Neuron (in vitro differentiated cells): ENCODE measurements at regions not wholly inside any gene's neighbourhood (a gene's known extent, or its start where the extent isn't known, plus 50 kb on each side); places are given as distances from the start of the nearest gene placed in this dataset.
"Not testable (repeated sequence)": the region's sequence is repeated elsewhere in the genome, so short reads cannot be mapped to it uniquely, and the experiment has no call there.

Experiments used
- H2AFZ ChIP-seq: one replicate; pipeline ENCODE4 v1.6.1; 2013; ENCODE audit warnings: low read depth, mild to moderate bottlenecking, inconsistent platforms, low read length, moderate library complexity
- H3K27me3 ChIP-seq: one replicate; pipeline ENCODE4 v1.6.1; 2013; ENCODE audit warnings: low read length; ENCODE audit not compliant: insufficient read depth
- H3K36me3 ChIP-seq: one replicate; pipeline ENCODE4 v1.6.1; 2013; ENCODE audit warnings: low read length; ENCODE audit not compliant: insufficient read depth
- H3K4me1 ChIP-seq: one replicate; pipeline ENCODE4 v1.6.1; 2013; ENCODE audit warnings: low read length; ENCODE audit not compliant: insufficient read depth
- H3K4me3 ChIP-seq: 2 replicates; pipeline ENCODE4 v1.5.1; 2013; ENCODE audit warnings: mild to moderate bottlenecking, low read length, moderate library complexity
- H3K9me3 ChIP-seq: one replicate; pipeline ENCODE4 v1.6.1; 2013; ENCODE audit warnings: low read length

GRCh38 chr14:23877111-23877510 lies 76.5 kb upstream of the DHRS4 start:
- Histone ChIP-seq H3K4me1 (peaks cover 2% of the 10 kb centered on the region), H3K4me3 (no peak overlapping the region), H3K9me3 (no peaks in the 10 kb centered on the region)

GRCh38 chr14:23877538-23878180 lies 75.9 kb upstream of the DHRS4 start:
- H3K4me3 ChIP-seq: no peak overlapping the region
- peaks cover 22% of the 10 kb centered on the region for H3K27me3 ChIP-seq
- no peaks in the 10 kb centered on the region for H3K9me3 ChIP-seq
- no peaks in the 10 kb centered on the region for H3K36me3 ChIP-seq
- peaks cover 7% of the 10 kb centered on the region for H3K4me1 ChIP-seq
- H2AFZ ChIP-seq: no peak overlapping the region

More at GRCh38 chr14:23877111-23877510, 76.5 kb upstream of the DHRS4 start:
- Histone ChIP-seq H3K36me3 (no peaks in the 10 kb centered on the region), H2AFZ (no peak overlapping the region), H3K27me3 (peaks cover 22% of the 10 kb centered on the region)

GRCh38 chr14:23881282-23881681 lies 72.3 kb upstream of the DHRS4 start:
- no peaks in the 10 kb centered on the region for H3K36me3 ChIP-seq
- no peak overlapping the region for H2AFZ ChIP-seq
- H3K4me1 ChIP-seq: peaks cover 29% of the 10 kb centered on the region
- H3K9me3 ChIP-seq: no peaks in the 10 kb centered on the region
- peaks cover 10% of the 10 kb centered on the region for H3K27me3 ChIP-seq
- H3K4me3 ChIP-seq: no peak overlapping the region

- Histone ChIP-seq H3K4me1 (peaks cover 29% of the 10 kb centered on the region), H3K36me3 (no peaks in the 10 kb centered on the region), H3K4me3 (peak overlapping the region; percentile 3), H3K27me3 (peaks cover under 1% of the 10 kb centered on the region), H3K9me3 (no peaks in the 10 kb centered on the region), H2AFZ (peak overlapping the region; percentile 57)
These were observed 69.7 kb upstream of the DHRS4 start for GRCh38 chr14:23883684-23884540.

- peak overlapping the region; percentile 57 for H2AFZ ChIP-seq
- H3K36me3 ChIP-seq: no peaks in the 10 kb centered on the region
- H3K27me3 ChIP-seq: peaks cover 3% of the 10 kb centered on the region
- peaks cover 29% of the 10 kb centered on the region for H3K4me1 ChIP-seq
- no peak overlapping the region for H3K4me3 ChIP-seq
- no peaks in the 10 kb centered on the region for H3K9me3 ChIP-seq
These were observed 69.0 kb upstream of the DHRS4 start for GRCh38 chr14:23884541-23884904.

- Histone ChIP-seq H3K9me3 (no peaks in the 10 kb centered on the region), H3K4me1 (peaks cover 23% of the 10 kb centered on the region), H2AFZ (no peak overlapping the region), H3K4me3 (no peak overlapping the region), H3K27me3 (peaks cover 11% of the 10 kb centered on the region), H3K36me3 (no peaks in the 10 kb centered on the region)
These were observed 66.0 kb upstream of the DHRS4 start for GRCh38 chr14:23887536-23887935.

GRCh38 chr14:23891717-23892116 lies 61.9 kb upstream of the DHRS4 start:
- H3K36me3 ChIP-seq, H3K4me3 ChIP-seq, H3K9me3 ChIP-seq, H3K4me1 ChIP-seq, H2AFZ ChIP-seq: not testable (repeated sequence)
- H3K27me3 ChIP-seq: peaks cover 17% of the 10 kb centered on the region

GRCh38 chr14:23892289-23892688 lies 61.3 kb upstream of the DHRS4 start:
- H3K27me3 ChIP-seq: peaks cover 17% of the 10 kb centered on the region
- not testable (repeated sequence) for H2AFZ ChIP-seq, H3K9me3 ChIP-seq, H3K4me3 ChIP-seq, H3K36me3 ChIP-seq, H3K4me1 ChIP-seq

- H3K36me3 ChIP-seq: no peaks in the 10 kb centered on the region
- no peaks in the 10 kb centered on the region for H3K4me1 ChIP-seq
- H3K4me3 ChIP-seq: no peak overlapping the region
- H3K9me3 ChIP-seq: no peaks in the 10 kb centered on the region
- peaks cover 14% of the 10 kb centered on the region for H3K27me3 ChIP-seq
- H2AFZ ChIP-seq: no peak overlapping the region
These were observed 59.1 kb upstream of the DHRS4 start for GRCh38 chr14:23894362-23895052.

- Histone ChIP-seq H3K4me3 (no peak overlapping the region), H3K4me1 (no peaks in the 10 kb centered on the region), H2AFZ (no peak overlapping the region), H3K9me3 (no peaks in the 10 kb centered on the region), H3K27me3 (peaks cover 11% of the 10 kb centered on the region), H3K36me3 (no peaks in the 10 kb centered on the region)
These were observed 58.5 kb upstream of the DHRS4 start for GRCh38 chr14:23895053-23895419.

GRCh38 chr14:23895480-23895879 lies 58.1 kb upstream of the DHRS4 start:
- Histone ChIP-seq H3K36me3 (no peaks in the 10 kb centered on the region), H2AFZ (no peak overlapping the region), H3K4me3 (no peak overlapping the region), H3K27me3 (peaks cover 9% of the 10 kb centered on the region), H3K9me3 (no peaks in the 10 kb centered on the region), H3K4me1 (no peaks in the 10 kb centered on the region)

- Histone ChIP-seq H3K36me3 (no peaks in the 10 kb centered on the region), H3K4me1 (no peaks in the 10 kb centered on the region)
These were observed 56.9 kb upstream of the DHRS4 start for GRCh38 chr14:23896609-23897153.

GRCh38 chr14:23897291-23897690 lies 56.3 kb upstream of the DHRS4 start:
- peaks cover 10% of the 10 kb centered on the region for H3K27me3 ChIP-seq
- not testable (repeated sequence) for H3K9me3 ChIP-seq, H3K4me1 ChIP-seq

More at GRCh38 chr14:23896609-23897153, 56.9 kb upstream of the DHRS4 start:
- Histone ChIP-seq H3K4me3 (no peak overlapping the region), H2AFZ (no peak overlapping the region), H3K9me3 (no peaks in the 10 kb centered on the region), H3K27me3 (peaks cover 10% of the 10 kb centered on the region)

More at GRCh38 chr14:23897291-23897690, 56.3 kb upstream of the DHRS4 start:
- H3K36me3 ChIP-seq, H2AFZ ChIP-seq, H3K4me3 ChIP-seq: not testable (repeated sequence)
